ENCODE measurements at regions not wholly inside any gene's neighbourhood (a gene's known extent, or its start where the extent isn't known, plus 50 kb on each side); places are given as distances from the start of the nearest gene placed in this dataset.
"Not testable (repeated sequence)": the region's sequence is repeated elsewhere in the genome, so short reads cannot be mapped to it uniquely, and the experiment has no call there.

DNA sequence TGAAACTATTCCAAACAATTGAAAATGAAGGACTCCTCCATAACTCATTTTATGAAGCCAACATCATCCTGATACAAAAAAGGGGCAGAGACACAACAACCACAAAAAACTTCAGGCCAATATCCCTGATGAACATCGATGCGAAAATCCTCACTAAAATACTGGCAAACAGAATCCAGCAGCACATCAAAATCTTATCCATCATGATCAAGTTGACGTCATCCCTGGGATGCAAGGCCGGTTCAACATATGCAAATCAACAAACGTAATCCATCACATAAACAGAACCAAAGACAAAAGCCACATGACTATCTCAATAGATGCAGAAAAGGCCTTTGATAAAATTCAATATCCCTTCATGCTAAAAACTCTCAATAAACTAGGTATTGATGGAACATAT, 272.8 kb downstream of the RNF144B start:
- H2BK20ac ChIP-seq (ENCODE audit: low read length); H3K4me1 ChIP-seq (replicated peaks in 1 of 4; ENCODE audit: control insufficient read depth in 3 of 4, insufficient read depth in 4 of 4, low read length in 3 of 4); H2AFZ ChIP-seq (ENCODE audit: low read length); H3K18ac ChIP-seq (ENCODE audit: extremely low read depth, low read length); H3K23me2 ChIP-seq (ENCODE audit: low read depth, low read length); H3K56ac ChIP-seq (replicated peaks; ENCODE audit: insufficient read length, low read depth, low read length); H3K36me3 ChIP-seq (ENCODE audit: control insufficient read depth in 2 of 4, insufficient read depth in 4 of 4, low read length in 3 of 4); H4K5ac ChIP-seq (ENCODE audit: insufficient read length, low read depth, low read length); H4K91ac ChIP-seq (replicated peaks; ENCODE audit: insufficient read length, low read length); H3K14ac ChIP-seq (ENCODE audit: insufficient read length); DNase-seq (ENCODE audit: low read depth in 1 of 2, low spot score in 2 of 2); H2BK12ac ChIP-seq (ENCODE audit: low read depth, low read length); H2AK5ac ChIP-seq (ENCODE audit: low read depth, low read length); H3K4ac ChIP-seq (replicated peaks; ENCODE audit: insufficient read length, low read depth, low read length); H3K4me2 ChIP-seq (ENCODE audit: insufficient read depth in 1 of 2, low read depth in 2 of 2, low read length in 2 of 2); H4K20me1 ChIP-seq (replicated peaks in 1 of 2; ENCODE audit: control insufficient read depth in 1 of 2, insufficient read depth in 2 of 2, low read length in 2 of 2); H2BK5ac ChIP-seq (ENCODE audit: low read depth, low read length); H3K23ac ChIP-seq (ENCODE audit: insufficient read length); H3K27ac ChIP-seq (ENCODE audit: low read depth, low read length); H2BK15ac ChIP-seq (ENCODE audit: low read length); H3K79me2 ChIP-seq (ENCODE audit: control insufficient read depth in 1 of 2, insufficient read depth in 2 of 2, low read length in 2 of 2); H2BK120ac ChIP-seq (replicated peaks; ENCODE audit: low read depth, low read length); H3K4me3 ChIP-seq (ENCODE audit: extremely low read depth in 1 of 4, insufficient read depth in 2 of 4, low read depth in 3 of 4, low read length in 4 of 4); CTCF ChIA-PET (ENCODE audit: partially characterized antibody); H3K9ac ChIP-seq (replicated peaks in 1 of 4; ENCODE audit: extremely low read depth in 1 of 4, low read depth in 3 of 4, low read length in 3 of 4); H3K79me1 ChIP-seq (ENCODE audit: low read depth, low read length); H3K27me3 ChIP-seq (replicated peaks in 1 of 4; ENCODE audit: control insufficient read depth in 3 of 4, extremely low read depth in 1 of 4, insufficient read depth in 3 of 4, low read length in 3 of 4); POLR2A ChIA-PET (ENCODE audit: partially characterized antibody); H4K8ac ChIP-seq (ENCODE audit: extremely low read depth, insufficient read depth, low read length); H3K9me3 ChIP-seq (ENCODE audit: insufficient read depth in 2 of 2, low read depth in 1 of 2, low read length in 1 of 2); FAIRE-seq: not testable (repeated sequence)
- WGBS, 2 experiments (ENCODE audit: extremely low coverage in 1 of 2, insufficient coverage in 1 of 2, insufficient read length in 1 of 2, insufficient replicate concordance in 2 of 2, low coverage in 1 of 2, low lambda C conversion rate in 2 of 2, missing lambda C conversion rate in 1 of 2) = 90% methylated on average over 5 of the region's 5 CpGs; no CpG with 5 or more reads in 1 of the 2 experiments

Data from H1 (cell line).